Natural killer cell (primary cell): ENCODE measurements at regions not wholly inside any gene's neighbourhood (a gene's known extent, or its start where the extent isn't known, plus 50 kb on each side); places are given as distances from the start of the nearest gene placed in this dataset.

Experiments used
- ATAC-seq, 3 donors: fragments of 150-1000 bp in 2 of 3; fragments of 200-7000 bp in 1 of 3; cut with Tn5 transposase; 1 replicate in 1 of 3; 2 replicates in 2 of 3; pipeline ENCODE4 v1.10.0; 2021; ENCODE audit warnings: mild to moderate bottlenecking in 2 of 3, moderate library complexity in 2 of 3
- DNase-seq, 2 donors: peaks; one replicate each; pipeline versions ENCODE4 v3.0.0 to v3.0.0-alpha.2; 2013 to 2021; ENCODE audit warnings: mixed read lengths in 1 of 2
- H3K27ac ChIP-seq: one replicate; pipeline ENCODE4 v1.5.1; 2013; ENCODE audit warnings: mild to moderate bottlenecking, low read length
- H3K27me3 ChIP-seq: one replicate; pipeline ENCODE4 v1.6.1; 2013; ENCODE audit warnings: low read length; ENCODE audit not compliant: control insufficient read depth, insufficient read depth
- H3K36me3 ChIP-seq: one replicate; pipeline ENCODE4 v1.6.1; 2013; ENCODE audit warnings: low read length; ENCODE audit not compliant: control insufficient read depth, insufficient read depth
- H3K4me1 ChIP-seq: one replicate; pipeline ENCODE4 v1.6.1; 2013; ENCODE audit warnings: low read length; ENCODE audit not compliant: control insufficient read depth, insufficient read depth
- H3K4me3 ChIP-seq: one replicate; pipeline ENCODE4 v1.5.1; 2013; ENCODE audit warnings: low read length
- H3K9me3 ChIP-seq: one replicate; pipeline ENCODE4 v1.6.1; 2013; ENCODE audit warnings: low read length; ENCODE audit not compliant: control insufficient read depth, insufficient read depth
- H3K27ac Mint-ChIP-seq, 2 donors: one replicate each; pipeline ENCODE4 v1.8.0; 2022; ENCODE audit warnings: mild to moderate bottlenecking in 2 of 2, mixed read lengths in 2 of 2, moderate library complexity in 1 of 2
- H3K27me3 Mint-ChIP-seq, 2 donors: one replicate each; pipeline ENCODE4 v1.8.0; 2022; ENCODE audit warnings: low read depth in 2 of 2, mixed read lengths in 2 of 2
- H3K36me3 Mint-ChIP-seq: one replicate; pipeline ENCODE4 v1.8.0; 2022; ENCODE audit warnings: mixed read lengths
- H3K4me1 Mint-ChIP-seq, 2 donors: one replicate each; pipeline ENCODE4 v1.8.0; 2022; ENCODE audit warnings: mixed read lengths in 2 of 2
- H3K4me3 Mint-ChIP-seq: one replicate; pipeline ENCODE4 v1.8.0; 2022; ENCODE audit warnings: mild to moderate bottlenecking, moderate library complexity, mixed read lengths
- H3K9me3 Mint-ChIP-seq, 2 donors: one replicate each; pipeline ENCODE4 v1.8.0; 2022; ENCODE audit warnings: mixed read lengths in 2 of 2
- WGBS: methylation state at CpG from one replicate; pipeline ENCODE4 v1.1.7; 2013; ENCODE audit warnings: missing lambda C conversion rate; ENCODE audit not compliant: insufficient coverage; 5-methylcytosine and 5-hydroxymethylcytosine counted together
- intact Hi-C: fragments of 100-400 bp; cut with micrococcal nuclease; formaldehyde crosslinking; loops from one replicate; pipeline ENCODE4 v1.14.2; 2022
- TF ChIP-seq, protein P1 (sequence below): fragments of 200-600 bp; IDR thresholded peaks from one replicate; pipeline ENCODE4 v1.8.0; 2022; ENCODE audit warnings: antibody characterized with exemption

DNA sequence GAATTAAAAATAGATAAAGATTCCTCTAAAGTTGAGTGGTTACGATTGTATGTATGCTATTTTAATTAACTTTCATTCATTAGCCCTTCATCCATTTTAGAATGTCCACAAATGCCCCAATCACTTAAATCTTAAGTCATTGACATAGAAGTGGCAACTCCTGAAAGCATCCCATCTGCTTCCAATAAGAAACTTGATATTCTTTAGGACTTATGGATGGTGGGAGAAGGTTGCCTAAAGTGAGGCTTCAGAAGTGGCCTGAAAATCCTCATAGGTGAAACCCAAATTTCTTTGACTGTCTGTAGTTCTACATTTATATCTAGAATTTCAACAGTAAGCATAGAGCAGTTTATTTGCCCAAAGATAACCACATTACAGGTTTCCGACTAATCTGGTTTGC lies 161.7 kb upstream of the HMGA2 start:
- no peak for DNase-seq
- ATAC-seq, result no peak
- no peak overlapping the region for H3K27ac Mint-ChIP-seq
- TF ChIP-seq, protein P1, sequence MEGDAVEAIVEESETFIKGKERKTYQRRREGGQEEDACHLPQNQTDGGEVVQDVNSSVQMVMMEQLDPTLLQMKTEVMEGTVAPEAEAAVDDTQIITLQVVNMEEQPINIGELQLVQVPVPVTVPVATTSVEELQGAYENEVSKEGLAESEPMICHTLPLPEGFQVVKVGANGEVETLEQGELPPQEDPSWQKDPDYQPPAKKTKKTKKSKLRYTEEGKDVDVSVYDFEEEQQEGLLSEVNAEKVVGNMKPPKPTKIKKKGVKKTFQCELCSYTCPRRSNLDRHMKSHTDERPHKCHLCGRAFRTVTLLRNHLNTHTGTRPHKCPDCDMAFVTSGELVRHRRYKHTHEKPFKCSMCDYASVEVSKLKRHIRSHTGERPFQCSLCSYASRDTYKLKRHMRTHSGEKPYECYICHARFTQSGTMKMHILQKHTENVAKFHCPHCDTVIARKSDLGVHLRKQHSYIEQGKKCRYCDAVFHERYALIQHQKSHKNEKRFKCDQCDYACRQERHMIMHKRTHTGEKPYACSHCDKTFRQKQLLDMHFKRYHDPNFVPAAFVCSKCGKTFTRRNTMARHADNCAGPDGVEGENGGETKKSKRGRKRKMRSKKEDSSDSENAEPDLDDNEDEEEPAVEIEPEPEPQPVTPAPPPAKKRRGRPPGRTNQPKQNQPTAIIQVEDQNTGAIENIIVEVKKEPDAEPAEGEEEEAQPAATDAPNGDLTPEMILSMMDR, result no peak
- Histone ChIP-seq H3K27me3 (peaks cover 2% of the 10 kb centered on the region), H3K4me3 (no peak overlapping the region), H3K27ac (no peak overlapping the region), H3K4me1 (no peaks in the 10 kb centered on the region), H3K36me3 (no peaks in the 10 kb centered on the region), H3K9me3 (no peaks in the 10 kb centered on the region)
- H3K36me3 Mint-ChIP-seq, result no peaks in the 10 kb centered on the region
- no peaks in the 10 kb centered on the region for H3K9me3 Mint-ChIP-seq
- no peak overlapping the region for H3K4me3 Mint-ChIP-seq
- no peaks in the 10 kb centered on the region for H3K4me1 Mint-ChIP-seq
- WGBS, result no CpG with 5 or more reads among the region's 2 CpGs
- H3K27me3 Mint-ChIP-seq, result peaks cover 18 to 32% of the 10 kb centered on the region in 2 donors
- intact Hi-C loops, result no loop called here

- Mint-ChIP-seq H3K4me1 (no peaks in the 10 kb centered on the region), H3K27me3 (peaks cover 18 to 31% of the 10 kb centered on the region in 2 donors), H3K9me3 (no peaks in the 10 kb centered on the region), H3K36me3 (no peaks in the 10 kb centered on the region), H3K4me3 (no peak overlapping the region), H3K27ac (no peak overlapping the region)
- 92% methylated on average over 5 of the region's 5 CpGs for WGBS
- Histone ChIP-seq H3K4me1 (no peaks in the 10 kb centered on the region), H3K9me3 (no peaks in the 10 kb centered on the region), H3K36me3 (no peaks in the 10 kb centered on the region), H3K27me3 (peaks cover 2% of the 10 kb centered on the region), H3K27ac (no peak overlapping the region), H3K4me3 (no peak overlapping the region)
- DNase-seq, result no peak
- ATAC-seq, result no peak
- intact Hi-C loops, result no loop called here
- TF ChIP-seq, protein P1, result no peak
These were observed 161.2 kb upstream of the HMGA2 start for GRCh38 chr12:65663097-65663496.

- no peaks in the 10 kb centered on the region for H3K36me3 Mint-ChIP-seq
- no peaks in the 10 kb centered on the region for H3K4me1 Mint-ChIP-seq
- no peak overlapping the region for H3K27ac ChIP-seq
- no peak overlapping the region for H3K4me3 Mint-ChIP-seq
- H3K27me3 ChIP-seq, result peaks cover 2% of the 10 kb centered on the region
- H3K4me3 ChIP-seq, result no peak overlapping the region
- ATAC-seq, result no peak
- no peak overlapping the region for H3K27ac Mint-ChIP-seq
- 95% methylated on average over 5 of the region's 5 CpGs for WGBS
- TF ChIP-seq, protein P1, result no peak
- intact Hi-C loops, result no loop called here
- peaks cover 18 to 26% of the 10 kb centered on the region in 2 donors for H3K27me3 Mint-ChIP-seq
- no peaks in the 10 kb centered on the region for H3K36me3 ChIP-seq
- no peaks in the 10 kb centered on the region for H3K9me3 Mint-ChIP-seq
- no peak for DNase-seq
- H3K4me1 ChIP-seq, result no peaks in the 10 kb centered on the region
- H3K9me3 ChIP-seq, result no peaks in the 10 kb centered on the region
These were observed 160.6 kb upstream of the HMGA2 start for GRCh38 chr12:65663648-65664047.

- 83% methylated on average over 3 of the region's 3 CpGs for WGBS
- Mint-ChIP-seq H3K36me3 (no peaks in the 10 kb centered on the region), H3K9me3 (no peaks in the 10 kb centered on the region), H3K4me3 (no peak overlapping the region), H3K4me1 (no peaks in the 10 kb centered on the region), H3K27ac (no peak overlapping the region), H3K27me3 (peaks cover 14% of the 10 kb centered on the region in 2 donors)
- TF ChIP-seq, protein P1, result no peak
- Histone ChIP-seq H3K4me1 (no peaks in the 10 kb centered on the region), H3K36me3 (no peaks in the 10 kb centered on the region), H3K4me3 (no peak overlapping the region), H3K9me3 (no peaks in the 10 kb centered on the region), H3K27me3 (peaks cover 2% of the 10 kb centered on the region), H3K27ac (no peak overlapping the region)
- intact Hi-C loops, result no loop called here
- ATAC-seq (no peak), DNase-seq (no peak)
These were observed 159.5 kb upstream of the HMGA2 start for GRCh38 chr12:65664715-65665250.
